ENCODE measurements at regions not wholly inside any gene's neighbourhood (a gene's known extent, or its start where the extent isn't known, plus 50 kb on each side); places are given as distances from the start of the nearest gene placed in this dataset.

- TF ChIP-seq CTCF (IDR thresholded peaks at IDR 0.05; ENCODE audit: partially characterized antibody, unreplicated experiment): no peak
- peaks cover 2% of the 10 kb centered on the region for H3K27me3 Mint-ChIP-seq (ENCODE audit: unreplicated experiment)
- H3K9me3 Mint-ChIP-seq (ENCODE audit: unreplicated experiment): peaks cover 5% of the 10 kb centered on the region
- H3K36me3 Mint-ChIP-seq (ENCODE audit: unreplicated experiment): no peaks in the 10 kb centered on the region
- no peak for DNase-seq
- no peak overlapping the region for H3K4me3 Mint-ChIP-seq (ENCODE audit: unreplicated experiment)
- H3K27ac Mint-ChIP-seq (ENCODE audit: unreplicated experiment): no peak overlapping the region
- no peaks in the 10 kb centered on the region for H3K4me1 Mint-ChIP-seq (ENCODE audit: low read depth, unreplicated experiment)
Measured at GRCh38 chr21:41108668-41109585, 59.0 kb upstream of the BACE2 start.

- no peak for TF ChIP-seq CTCF (IDR thresholded peaks at IDR 0.05; ENCODE audit: partially characterized antibody, unreplicated experiment)
- Mint-ChIP-seq H3K9me3 (ENCODE audit: unreplicated experiment) (peaks cover 5% of the 10 kb centered on the region), H3K36me3 (ENCODE audit: unreplicated experiment) (no peaks in the 10 kb centered on the region), H3K27ac (ENCODE audit: unreplicated experiment) (no peak overlapping the region), H3K4me1 (ENCODE audit: low read depth, unreplicated experiment) (no peaks in the 10 kb centered on the region), H3K27me3 (ENCODE audit: unreplicated experiment) (peaks cover 2% of the 10 kb centered on the region), H3K4me3 (ENCODE audit: unreplicated experiment) (no peak overlapping the region)
- no peak for DNase-seq
Measured at GRCh38 chr21:41110161-41110560, 57.8 kb upstream of the BACE2 start.

- Mint-ChIP-seq H3K27ac (ENCODE audit: unreplicated experiment) (no peak overlapping the region), H3K4me3 (ENCODE audit: unreplicated experiment) (no peak overlapping the region), H3K36me3 (ENCODE audit: unreplicated experiment) (no peaks in the 10 kb centered on the region), H3K4me1 (ENCODE audit: low read depth, unreplicated experiment) (no peaks in the 10 kb centered on the region), H3K9me3 (ENCODE audit: unreplicated experiment) (peaks cover 5% of the 10 kb centered on the region), H3K27me3 (ENCODE audit: unreplicated experiment) (peaks cover 2% of the 10 kb centered on the region)
- no peak for TF ChIP-seq CTCF (IDR thresholded peaks at IDR 0.05; ENCODE audit: partially characterized antibody, unreplicated experiment)
- no peak for DNase-seq
Measured at GRCh38 chr21:41110664-41111063, 57.3 kb upstream of the BACE2 start.

DNA sequence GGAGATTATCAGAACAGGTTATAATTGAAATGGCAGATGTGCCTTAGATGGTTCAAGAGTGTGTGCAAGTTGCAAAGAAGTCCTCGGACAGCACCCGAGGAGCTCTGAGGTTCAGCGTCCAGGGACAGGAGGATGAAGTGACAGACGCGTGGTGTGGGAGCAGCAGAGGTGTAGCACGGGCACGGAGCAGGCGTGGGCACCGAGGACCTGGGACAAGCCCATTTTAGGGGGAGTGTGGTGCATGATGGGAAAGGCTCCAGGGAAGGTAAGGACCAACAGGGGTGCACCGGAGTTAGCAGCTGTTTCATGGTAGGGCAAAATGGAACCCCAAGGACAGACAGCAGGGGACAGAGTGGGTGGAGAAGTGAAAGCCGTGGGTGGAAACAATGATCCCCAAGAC lies 56.3 kb upstream of the BACE2 start:
- H3K27ac Mint-ChIP-seq (ENCODE audit: unreplicated experiment): no peak overlapping the region

More for the DNA sequence above, 56.3 kb upstream of the BACE2 start:
- Mint-ChIP-seq H3K9me3 (ENCODE audit: unreplicated experiment) (peaks cover 5% of the 10 kb centered on the region), H3K27me3 (ENCODE audit: unreplicated experiment) (peaks cover 2% of the 10 kb centered on the region), H3K4me3 (ENCODE audit: unreplicated experiment) (no peak overlapping the region), H3K4me1 (ENCODE audit: low read depth, unreplicated experiment) (no peaks in the 10 kb centered on the region), H3K36me3 (ENCODE audit: unreplicated experiment) (no peaks in the 10 kb centered on the region)
- DNase-seq: no peak
- TF ChIP-seq CTCF (IDR thresholded peaks at IDR 0.05; ENCODE audit: partially characterized antibody, unreplicated experiment): no peak
